ENCODE measurements at regions not wholly inside any gene's neighbourhood (a gene's known extent, or its start where the extent isn't known, plus 50 kb on each side); places are given as distances from the start of the nearest gene placed in this dataset.

DNA sequence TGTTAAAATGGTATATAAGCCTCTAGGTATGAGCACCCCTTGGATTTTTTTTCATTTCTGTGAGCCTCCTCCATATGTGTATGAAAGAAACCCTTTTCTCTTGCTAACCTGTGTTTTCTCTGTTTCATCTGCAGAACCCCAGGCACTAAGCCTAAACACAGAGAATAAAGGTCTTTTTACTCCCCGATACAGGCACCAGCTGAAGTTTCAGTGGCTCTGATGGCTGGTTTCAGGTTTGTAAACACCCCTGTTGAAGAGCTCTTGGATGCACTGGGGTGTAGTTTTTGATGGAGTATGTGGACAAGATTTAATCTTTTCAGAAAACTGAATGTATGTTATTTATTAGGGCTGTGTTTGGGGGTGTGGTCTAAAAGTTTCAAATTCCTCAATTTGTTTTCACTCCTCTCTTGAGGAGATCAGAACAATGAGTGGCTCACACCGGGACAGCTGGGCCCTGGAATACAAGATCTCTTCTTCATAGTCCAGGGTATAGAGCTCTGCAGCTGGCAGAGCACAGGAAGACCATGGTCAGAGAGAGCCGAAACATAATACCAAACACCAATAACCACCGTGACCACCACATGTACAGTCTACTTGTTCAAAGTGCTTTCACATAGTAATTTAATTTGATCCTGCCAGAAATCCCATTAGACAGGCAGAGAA lies 50.2 kb upstream of the VTCN1 start:
- TF ChIP-seq, protein P1, sequence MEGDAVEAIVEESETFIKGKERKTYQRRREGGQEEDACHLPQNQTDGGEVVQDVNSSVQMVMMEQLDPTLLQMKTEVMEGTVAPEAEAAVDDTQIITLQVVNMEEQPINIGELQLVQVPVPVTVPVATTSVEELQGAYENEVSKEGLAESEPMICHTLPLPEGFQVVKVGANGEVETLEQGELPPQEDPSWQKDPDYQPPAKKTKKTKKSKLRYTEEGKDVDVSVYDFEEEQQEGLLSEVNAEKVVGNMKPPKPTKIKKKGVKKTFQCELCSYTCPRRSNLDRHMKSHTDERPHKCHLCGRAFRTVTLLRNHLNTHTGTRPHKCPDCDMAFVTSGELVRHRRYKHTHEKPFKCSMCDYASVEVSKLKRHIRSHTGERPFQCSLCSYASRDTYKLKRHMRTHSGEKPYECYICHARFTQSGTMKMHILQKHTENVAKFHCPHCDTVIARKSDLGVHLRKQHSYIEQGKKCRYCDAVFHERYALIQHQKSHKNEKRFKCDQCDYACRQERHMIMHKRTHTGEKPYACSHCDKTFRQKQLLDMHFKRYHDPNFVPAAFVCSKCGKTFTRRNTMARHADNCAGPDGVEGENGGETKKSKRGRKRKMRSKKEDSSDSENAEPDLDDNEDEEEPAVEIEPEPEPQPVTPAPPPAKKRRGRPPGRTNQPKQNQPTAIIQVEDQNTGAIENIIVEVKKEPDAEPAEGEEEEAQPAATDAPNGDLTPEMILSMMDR (conservative IDR thresholded peaks at IDR 0.05; ENCODE audit: low read length): no peak
- no peak for TF ChIP-seq EZH2phosphoT487 (IDR thresholded peaks at IDR 0.05; ENCODE audit: borderline replicate concordance, low read depth, low read length)
- H3K79me2 ChIP-seq (ENCODE audit: insufficient read depth, low read depth, low read length): no peaks in the 10 kb centered on the region
- H3K9me3 ChIP-seq (ENCODE audit: low read length): no peaks in the 10 kb centered on the region
- H3K27ac ChIP-seq (ENCODE audit: low read depth, low read length, poor library complexity, severe bottlenecking): no peak overlapping the region
- H4K20me1 ChIP-seq (ENCODE audit: insufficient read depth, low read length): no peaks in the 10 kb centered on the region
- H2AFZ ChIP-seq (ENCODE audit: low read length): no peak overlapping the region
- H3K36me3 ChIP-seq (ENCODE audit: insufficient read depth, low read length): no peaks in the 10 kb centered on the region
- intact Hi-C loops (cut with micrococcal nuclease; ENCODE audit: unreplicated experiment): no loop called here
- no peaks in the 10 kb centered on the region for H3K4me1 ChIP-seq (ENCODE audit: insufficient read depth, low read length, poor library complexity, severe bottlenecking)
- no peaks in the 10 kb centered on the region for H3K9me2 ChIP-seq (ENCODE audit: insufficient read depth, low read length)
- no peak overlapping the region for H3K4me2 ChIP-seq (ENCODE audit: low read length)
- no peak for DNase-seq (ENCODE audit: low spot score)
- H3K4me3 ChIP-seq (ENCODE audit: low read depth, low read length, poor library complexity, severe bottlenecking): no peak overlapping the region
- POLR2A ChIA-PET: no interaction called here
- BruUV-seq (replicated peaks): no TSS peak
- CTCF ChIA-PET (ENCODE audit: unreplicated experiment): no interaction called here
